H9 (cell line): ENCODE measurements at regions not wholly inside any gene's neighbourhood (a gene's known extent, or its start where the extent isn't known, plus 50 kb on each side); places are given as distances from the start of the nearest gene placed in this dataset.

ENCODE experiments used
- DNase-seq: peaks from one replicate; pipeline ENCODE4 v3.0.0-alpha.2; 2017
- H2AFZ ChIP-seq: one replicate; pipeline ENCODE4 v1.6.1; 2013; ENCODE audit warnings: mild to moderate bottlenecking, low read length, control low read depth, moderate library complexity
- H2AK5ac ChIP-seq: 2 replicates; pipeline ENCODE4 v1.6.1; 2013; ENCODE audit warnings: low read length, control low read depth, mixed read lengths; ENCODE audit not compliant: insufficient read length
- H2BK120ac ChIP-seq: one replicate; pipeline ENCODE4 v1.6.1; 2013; ENCODE audit warnings: low read depth, mild to moderate bottlenecking, low read length, control low read depth, inconsistent platforms; ENCODE audit not compliant: poor library complexity, severe bottlenecking
- H2BK12ac ChIP-seq: 2 replicates; pipeline ENCODE4 v1.6.1; 2013; ENCODE audit warnings: low read length, control low read depth, mixed read lengths, low read depth; ENCODE audit not compliant: insufficient read length
- H2BK15ac ChIP-seq: 2 replicates; pipeline ENCODE4 v1.6.1; 2013; ENCODE audit warnings: low read depth, low read length, control low read depth
- H2BK20ac ChIP-seq: one replicate; pipeline ENCODE4 v1.6.1; 2013; ENCODE audit warnings: low read depth, mild to moderate bottlenecking, low read length, control low read depth, inconsistent platforms; ENCODE audit not compliant: poor library complexity, severe bottlenecking
- H2BK5ac ChIP-seq: 2 replicates; pipeline ENCODE4 v1.6.1; 2013; ENCODE audit warnings: low read length, control low read depth, mixed read lengths; ENCODE audit not compliant: insufficient read length
- H3K14ac ChIP-seq: 2 replicates; pipeline ENCODE4 v1.6.1; 2013; ENCODE audit warnings: low read length, control low read depth; ENCODE audit not compliant: insufficient read depth
- H3K18ac ChIP-seq: 2 replicates; pipeline ENCODE4 v1.6.1; 2013; ENCODE audit warnings: low read depth, mild to moderate bottlenecking, mixed read lengths, low read length, control low read depth; ENCODE audit not compliant: insufficient read length
- H3K23ac ChIP-seq: 2 replicates; pipeline ENCODE4 v1.6.1; 2013; ENCODE audit warnings: low read length, control low read depth, mixed read lengths, low read depth; ENCODE audit not compliant: insufficient read length
- H3K23me2 ChIP-seq: 2 replicates; pipeline ENCODE4 v1.6.1; 2013; ENCODE audit warnings: low read depth, mild to moderate bottlenecking, mixed read lengths, low read length, control low read depth; ENCODE audit not compliant: insufficient read length, poor library complexity, severe bottlenecking
- H3K27ac ChIP-seq: 2 replicates; pipeline ENCODE4 v1.5.1; 2013; ENCODE audit warnings: low read length, control low read depth, mixed read lengths, low read depth; ENCODE audit not compliant: insufficient read length
- H3K27me3 ChIP-seq: 2 replicates; pipeline ENCODE4 v1.6.1; 2013; ENCODE audit warnings: low read length, control low read depth, inconsistent platforms; ENCODE audit not compliant: insufficient read depth
- H3K4ac ChIP-seq: 2 replicates; pipeline ENCODE4 v1.6.1; 2013; ENCODE audit warnings: low read depth, mild to moderate bottlenecking, control low read depth, inconsistent platforms, low read length, moderate library complexity
- H3K4me1 ChIP-seq: 2 replicates; pipeline ENCODE4 v1.6.1; 2013; ENCODE audit warnings: low read length, control low read depth, inconsistent platforms; ENCODE audit not compliant: insufficient read depth
- H3K4me2 ChIP-seq: 2 replicates; pipeline ENCODE4 v1.6.1; 2013; ENCODE audit warnings: low read length, control low read depth, mixed read lengths; ENCODE audit not compliant: insufficient read length, insufficient read depth
- H3K56ac ChIP-seq: 2 replicates; pipeline ENCODE4 v1.6.1; 2013; ENCODE audit warnings: low read depth, mild to moderate bottlenecking, mixed read lengths, low read length, control low read depth; ENCODE audit not compliant: insufficient read length
- H3K79me1 ChIP-seq: 2 replicates; pipeline ENCODE4 v1.6.1; 2013; ENCODE audit warnings: low read depth, mild to moderate bottlenecking, moderate library complexity, low read length, control low read depth, inconsistent platforms; ENCODE audit not compliant: insufficient read depth, poor library complexity, severe bottlenecking
- H3K79me2 ChIP-seq: 2 replicates; pipeline ENCODE4 v1.6.1; 2013; ENCODE audit warnings: low read length, control low read depth, inconsistent platforms; ENCODE audit not compliant: insufficient read depth
- H3K9ac ChIP-seq: 2 replicates; pipeline ENCODE4 v1.6.1; 2013; ENCODE audit warnings: low read length, control low read depth, mixed read lengths; ENCODE audit not compliant: insufficient read length; ENCODE audit errors: extremely low read depth
- H3K9me3 ChIP-seq: one replicate; pipeline ENCODE4 v1.6.1; 2013; ENCODE audit warnings: low read depth, low read length, inconsistent platforms; ENCODE audit not compliant: control insufficient read depth
- H3T11ph ChIP-seq: one replicate; pipeline ENCODE4 v1.6.1; 2013; ENCODE audit warnings: mild to moderate bottlenecking, low read length, control low read depth, inconsistent platforms
- H4K20me1 ChIP-seq: one replicate; pipeline ENCODE4 v1.6.1; 2013; ENCODE audit not compliant: control insufficient read depth, insufficient read length, insufficient read depth
- H4K5ac ChIP-seq: 2 replicates; pipeline ENCODE4 v1.6.1; 2013; ENCODE audit warnings: low read depth, mild to moderate bottlenecking, mixed read lengths, low read length, control low read depth; ENCODE audit not compliant: insufficient read length
- H4K8ac ChIP-seq: replicated peaks from 2 replicates; pipeline ENCODE4 v1.6.1; 2013; ENCODE audit warnings: low read length, control low read depth, mixed read lengths, low read depth; ENCODE audit not compliant: insufficient read length
- H4K91ac ChIP-seq: 2 replicates; pipeline ENCODE4 v1.6.1; 2013; ENCODE audit warnings: low read depth, mild to moderate bottlenecking, moderate library complexity, mixed read lengths, low read length, control low read depth; ENCODE audit not compliant: insufficient read length
- H3K27ac Mint-ChIP-seq, 3 experiments: 2 replicates in 2 of 3; 3 replicates in 1 of 3; pipeline ENCODE4 v1.8.0; 2020 to 2021; ENCODE audit warnings: mixed read lengths in 3 of 3, mild to moderate bottlenecking in 1 of 3, moderate library complexity in 1 of 3
- H3K27me3 Mint-ChIP-seq: 2 replicates; pipeline ENCODE4 v1.8.0; 2021; ENCODE audit warnings: low read depth, mild to moderate bottlenecking, moderate library complexity, mixed read lengths
- H3K36me3 Mint-ChIP-seq, 3 experiments: 2 replicates in 2 of 3; 3 replicates in 1 of 3; pipeline ENCODE4 v1.8.0; 2020 to 2021; ENCODE audit warnings: low read depth in 3 of 3, mixed read lengths in 3 of 3; ENCODE audit not compliant: insufficient read depth in 1 of 3
- H3K4me1 Mint-ChIP-seq, 2 experiments: 2 replicates each; pipeline ENCODE4 v1.8.0; 2020; ENCODE audit warnings: mixed read lengths in 2 of 2
- H3K4me3 Mint-ChIP-seq, 2 experiments: 2 replicates in 1 of 2; 3 replicates in 1 of 2; pipeline ENCODE4 v1.8.0; 2020 to 2021; ENCODE audit warnings: mild to moderate bottlenecking in 2 of 2, mixed read lengths in 2 of 2, moderate library complexity in 1 of 2
- H3K9me3 Mint-ChIP-seq, 2 experiments: 2 replicates in 1 of 2; 3 replicates in 1 of 2; pipeline ENCODE4 v1.8.0; 2020; ENCODE audit warnings: mild to moderate bottlenecking in 2 of 2, mixed read lengths in 2 of 2, moderate library complexity in 1 of 2
- CTCF ChIP-seq: fragments of 200-600 bp; sonication (generic); conservative IDR thresholded peaks from 3 replicates; pipeline ENCODE4 v1.8.0; 2021; ENCODE audit warnings: antibody characterized with exemption, mild to moderate bottlenecking
- WGBS: extraction: QIAGEN DNeasy Blood & Tissue Kit; methylation state at CpG from one replicate; pipeline ENCODE4 v1.1.7; 2013; ENCODE audit warnings: missing lambda C conversion rate, low lambda C conversion rate, mixed read lengths; ENCODE audit not compliant: insufficient read length; ENCODE audit errors: extremely low coverage; 5-methylcytosine and 5-hydroxymethylcytosine counted together

GRCh38 chr15:62324382-62324781, 159.3 kb upstream of the C2CD4B start:
- no CpG with 5 or more reads among the region's 5 CpGs for whole genome bisulfite sequencing
- no peak overlapping the region for H2AFZ ChIP-seq
- no peak overlapping the region for H3K27ac Mint-ChIP-seq
- peaks cover 13 to 17% of the 10 kb centered on the region in 2 experiments for H3K4me1 Mint-ChIP-seq
- H3K23me2 ChIP-seq, result no peaks in the 10 kb centered on the region
- H3K23ac ChIP-seq, result no peak overlapping the region
- no peaks in the 10 kb centered on the region for H4K20me1 ChIP-seq
- no peak overlapping the region for H3K18ac ChIP-seq
- H4K5ac ChIP-seq, result no peak overlapping the region
- H3K79me2 ChIP-seq, result no peaks in the 10 kb centered on the region
- H3K36me3 Mint-ChIP-seq, result no peaks in the 10 kb centered on the region
- no peak overlapping the region for H2BK15ac ChIP-seq
- H2BK20ac ChIP-seq, result no peak overlapping the region
- TF ChIP-seq CTCF, result no peak
- no peaks in the 10 kb centered on the region for H3K4me1 ChIP-seq
- no peaks in the 10 kb centered on the region for H3K9me3 Mint-ChIP-seq
- H3K79me1 ChIP-seq, result no peaks in the 10 kb centered on the region
- H4K8ac ChIP-seq, result no peak overlapping the region
- H2BK5ac ChIP-seq, result no peak overlapping the region
- no peak overlapping the region for H3K4me2 ChIP-seq
- H3T11ph ChIP-seq, result no peak overlapping the region
- H3K9me3 ChIP-seq, result no peaks in the 10 kb centered on the region
- no peak overlapping the region for H3K4me3 Mint-ChIP-seq
- DNase-seq, result no peak
- H2BK12ac ChIP-seq, result no peak overlapping the region
- H3K9ac ChIP-seq, result no peak overlapping the region
- H3K56ac ChIP-seq, result no peak overlapping the region
- H3K14ac ChIP-seq, result no peak overlapping the region
- no peak overlapping the region for H3K27ac ChIP-seq
- H4K91ac ChIP-seq, result no peak overlapping the region
- no peaks in the 10 kb centered on the region; the same call in 1 of the 2 replicates for H3K27me3 Mint-ChIP-seq
- H2AK5ac ChIP-seq, result no peak overlapping the region
- H2BK120ac ChIP-seq, result no peak overlapping the region
- no peak overlapping the region for H3K4ac ChIP-seq
- H3K27me3 ChIP-seq, result no peaks in the 10 kb centered on the region
